ENCODE measurements at regions not wholly inside any gene's neighbourhood (a gene's known extent, or its start where the extent isn't known, plus 50 kb on each side); places are given as distances from the start of the nearest gene placed in this dataset.

GRCh38 chr7:118747473-118747872 lies 523.0 kb downstream of the ANKRD7 start:
- no peak overlapping the region for H3K4me3 ChIP-seq
- no peak overlapping the region for H3K27ac ChIP-seq
- no peaks in the 10 kb centered on the region for H3K9me3 ChIP-seq
- no peak for DNase-seq (ENCODE audit: extremely low spot score in 2 of 2)
- H3K27me3 ChIP-seq, result no peaks in the 10 kb centered on the region
- H3K4me1 ChIP-seq, result no peaks in the 10 kb centered on the region
- intact Hi-C loops (cut with DNase I), result no loop called here
- TF ChIP-seq CTCF (IDR thresholded peaks at IDR 0.05) (no peak), POLR2A (IDR thresholded peaks at IDR 0.05) (no peak), POLR2AphosphoS5 (IDR thresholded peaks at IDR 0.05; ENCODE audit: insufficient read depth in 1 of 2, low read depth in 1 of 2) (no peak)
- no peaks in the 10 kb centered on the region for H3K36me3 ChIP-seq

GRCh38 chr7:118753479-118753878 lies 529.0 kb downstream of the ANKRD7 start:
- H3K4me3 ChIP-seq, result no peak overlapping the region
- no peaks in the 10 kb centered on the region for H3K9me3 ChIP-seq
- H3K27ac ChIP-seq, result no peak overlapping the region
- peaks cover 7% of the 10 kb centered on the region for H3K4me1 ChIP-seq
- H3K27me3 ChIP-seq, result no peaks in the 10 kb centered on the region
- H3K36me3 ChIP-seq, result no peaks in the 10 kb centered on the region
- no peak for DNase-seq (ENCODE audit: extremely low spot score in 2 of 2)
- intact Hi-C loops (cut with DNase I), result no loop called here
- TF ChIP-seq POLR2AphosphoS5 (IDR thresholded peaks at IDR 0.05; ENCODE audit: insufficient read depth in 1 of 2, low read depth in 1 of 2) (no peak), CTCF (IDR thresholded peaks at IDR 0.05) (no peak), POLR2A (IDR thresholded peaks at IDR 0.05) (no peak)

- intact Hi-C loops (cut with DNase I), result no loop called here
- no peaks in the 10 kb centered on the region for H3K36me3 ChIP-seq
- H3K9me3 ChIP-seq, result no peaks in the 10 kb centered on the region
- H3K4me3 ChIP-seq, result no peak overlapping the region
- no peak for DNase-seq (ENCODE audit: extremely low spot score in 2 of 2)
- TF ChIP-seq POLR2AphosphoS5 (IDR thresholded peaks at IDR 0.05; ENCODE audit: insufficient read depth in 1 of 2, low read depth in 1 of 2) (no peak), POLR2A (IDR thresholded peaks at IDR 0.05) (no peak), CTCF (IDR thresholded peaks at IDR 0.05) (no peak)
- peaks cover 7% of the 10 kb centered on the region for H3K4me1 ChIP-seq
- no peaks in the 10 kb centered on the region for H3K27me3 ChIP-seq
- no peak overlapping the region for H3K27ac ChIP-seq
Measured at GRCh38 chr7:118754608-118755007, 530.1 kb downstream of the ANKRD7 start.

GRCh38 chr7:118755067-118755625 lies 530.6 kb downstream of the ANKRD7 start:
- no peaks in the 10 kb centered on the region for H3K36me3 ChIP-seq
- H3K4me3 ChIP-seq, result no peak overlapping the region
- no peak for DNase-seq (ENCODE audit: extremely low spot score in 2 of 2)
- no peaks in the 10 kb centered on the region for H3K9me3 ChIP-seq
- intact Hi-C loops (cut with DNase I), result no loop called here
- TF ChIP-seq POLR2AphosphoS5 (IDR thresholded peaks at IDR 0.05; ENCODE audit: insufficient read depth in 1 of 2, low read depth in 1 of 2) (peak in 1 of 2 donors; percentile 60), CTCF (IDR thresholded peaks at IDR 0.05) (no peak)
- H3K4me1 ChIP-seq, result peaks cover 7% of the 10 kb centered on the region
- H3K27me3 ChIP-seq, result no peaks in the 10 kb centered on the region
- no peak overlapping the region for H3K27ac ChIP-seq

- no peaks in the 10 kb centered on the region for H3K27me3 ChIP-seq
- no peak for DNase-seq (ENCODE audit: extremely low spot score in 2 of 2)
- H3K9me3 ChIP-seq, result no peaks in the 10 kb centered on the region
- no peak overlapping the region for H3K27ac ChIP-seq
- H3K4me1 ChIP-seq, result peaks cover 7% of the 10 kb centered on the region
- intact Hi-C loops (cut with DNase I), result no loop called here
- no peak overlapping the region for H3K4me3 ChIP-seq
- no peaks in the 10 kb centered on the region for H3K36me3 ChIP-seq
- TF ChIP-seq POLR2A (IDR thresholded peaks at IDR 0.05) (no peak), POLR2AphosphoS5 (IDR thresholded peaks at IDR 0.05; ENCODE audit: insufficient read depth in 1 of 2, low read depth in 1 of 2) (no peak), CTCF (IDR thresholded peaks at IDR 0.05) (no peak)
Measured at GRCh38 chr7:118757066-118757465, 532.6 kb downstream of the ANKRD7 start.

Measured in vagina (tissue), 2 donors.